GM23338 (cell line): ENCODE measurements at regions not wholly inside any gene's neighbourhood (a gene's known extent, or its start where the extent isn't known, plus 50 kb on each side); places are given as distances from the start of the nearest gene placed in this dataset.
A peak's percentile ranks its signal among the peaks of the same experiment; 100 is the strongest.

Experiments
- ATAC-seq: fragments of 200-7000 bp; cut with Tn5 transposase; 3 replicates; pipeline ENCODE4 v1.9.1; 2020
- DNase-seq: peaks from one replicate; pipeline ENCODE4 v3.0.0-alpha.2; 2015; ENCODE audit warnings: low spot score
- H2AFZ ChIP-seq: fragments of 200-600 bp; sonication (generic); 2 replicates; pipeline ENCODE4 v1.8.0; 2016; ENCODE audit warnings: antibody characterized with exemption, mild to moderate bottlenecking, moderate library complexity
- H3F3A ChIP-seq: fragments of 200-600 bp; sonication (generic); replicated peaks from 2 replicates; pipeline ENCODE4 v1.8.0; 2017; ENCODE audit warnings: antibody characterized with exemption, mixed run types, low read depth
- H3K27ac ChIP-seq: fragments of 200-600 bp; sonication (generic); 2 replicates; pipeline ENCODE4 v1.6.1; 2016; ENCODE audit warnings: low read depth
- H3K27me3 ChIP-seq: fragments of 200-600 bp; sonication (generic); 2 replicates; pipeline ENCODE4 v1.8.0; 2016; ENCODE audit warnings: mild to moderate bottlenecking, mixed run types, moderate library complexity; ENCODE audit not compliant: insufficient read depth
- H3K36me3 ChIP-seq: fragments of 200-600 bp; sonication (generic); 2 replicates; pipeline ENCODE4 v1.8.0; 2016; ENCODE audit warnings: mild to moderate bottlenecking; ENCODE audit not compliant: insufficient read depth
- H3K4me1 ChIP-seq: fragments of 200-600 bp; sonication (generic); 2 replicates; pipeline ENCODE4 v1.8.0; 2016; ENCODE audit warnings: mild to moderate bottlenecking, moderate library complexity; ENCODE audit not compliant: insufficient read depth
- H3K4me2 ChIP-seq: fragments of 200-600 bp; sonication (generic); 2 replicates; pipeline ENCODE4 v1.7.1; 2017; ENCODE audit warnings: mixed run types
- H3K4me3 ChIP-seq: fragments of 200-600 bp; sonication (generic); 2 replicates; pipeline ENCODE4 v1.6.1; 2016; ENCODE audit warnings: mixed run types
- H3K79me2 ChIP-seq: fragments of 200-600 bp; sonication (generic); replicated peaks from 2 replicates; pipeline ENCODE4 v1.8.0; 2017; ENCODE audit warnings: mild to moderate bottlenecking; ENCODE audit not compliant: insufficient read depth
- H3K9me2 ChIP-seq: fragments of 200-600 bp; sonication (generic); 2 replicates; pipeline ENCODE4 v1.8.0; 2017; ENCODE audit not compliant: insufficient read depth
- H4K20me1 ChIP-seq: fragments of 200-600 bp; sonication (generic); replicated peaks from 2 replicates; pipeline ENCODE4 v1.8.0; 2017; ENCODE audit warnings: mild to moderate bottlenecking; ENCODE audit not compliant: insufficient read depth
- H3K27ac Mint-ChIP-seq: 2 replicates; pipeline ENCODE4 v1.8.0; 2020; ENCODE audit warnings: inconsistent platforms, mild to moderate bottlenecking, moderate library complexity, mixed read lengths
- H3K27me3 Mint-ChIP-seq: 3 replicates; pipeline ENCODE4 v1.8.0; 2022; ENCODE audit warnings: low read depth, mild to moderate bottlenecking, moderate library complexity, mixed read lengths, inconsistent platforms; ENCODE audit not compliant: insufficient read depth, poor library complexity
- H3K36me3 Mint-ChIP-seq: 3 replicates; pipeline ENCODE4 v1.8.0; 2021; ENCODE audit warnings: low read depth, mild to moderate bottlenecking, inconsistent platforms, moderate library complexity, mixed read lengths
- H3K4me1 Mint-ChIP-seq: 3 replicates; pipeline ENCODE4 v1.8.0; 2020; ENCODE audit warnings: mild to moderate bottlenecking, inconsistent platforms, mixed read lengths
- H3K4me3 Mint-ChIP-seq: 3 replicates; pipeline ENCODE4 v1.8.0; 2021; ENCODE audit warnings: moderate library complexity, mild to moderate bottlenecking, inconsistent platforms, mixed read lengths
- H3K9me3 Mint-ChIP-seq: 3 replicates; pipeline ENCODE4 v1.8.0; 2020; ENCODE audit warnings: moderate library complexity, mild to moderate bottlenecking, inconsistent platforms, mixed read lengths
- CREB1 ChIP-seq: fragments of 250-450 bp; sonication (Bioruptor Pico); IDR thresholded peaks from 2 replicates; pipeline ENCODE4 v1.5.0; 2020; ENCODE audit warnings: low read depth, mild to moderate bottlenecking, moderate library complexity
- CTCF ChIP-seq, 2 experiments: fragments of 200-600 bp in 1 of 2; sonication (generic) in 1 of 2; conservative IDR thresholded peaks; 2 replicates each; pipeline versions ENCODE4 v1.5.1 to v1.6.1; 2016 to 2017; ENCODE audit warnings: antibody characterized with exemption in 2 of 2, low read depth in 2 of 2, mild to moderate bottlenecking in 2 of 2, moderate library complexity in 1 of 2
- ETS1 ChIP-seq: IDR thresholded peaks from 2 replicates; pipeline ENCODE4 v1.6.1; 2016; ENCODE audit warnings: antibody characterized with exemption
- EZH2 ChIP-seq: fragments of 200-600 bp; sonication (generic); IDR thresholded peaks from one replicate; pipeline ENCODE4 v1.8.0; 2017; ENCODE audit warnings: antibody characterized with exemption, mild to moderate bottlenecking, low read depth; ENCODE audit not compliant: unreplicated experiment
- EZH2phosphoT487 ChIP-seq: fragments of 200-600 bp; sonication (generic); IDR thresholded peaks from one replicate; pipeline ENCODE4 v1.8.1; 2018; ENCODE audit warnings: antibody characterized with exemption; ENCODE audit not compliant: unreplicated experiment
- JUNB ChIP-seq: IDR thresholded peaks from one replicate; pipeline ENCODE4 v1.6.1; 2016; ENCODE audit warnings: antibody characterized with exemption; ENCODE audit not compliant: unreplicated experiment
- NANOG ChIP-seq: IDR thresholded peaks from 2 replicates; pipeline ENCODE4 v1.6.1; 2016; ENCODE audit warnings: antibody characterized with exemption, borderline replicate concordance
- POLR2AphosphoS5 ChIP-seq: IDR thresholded peaks from 2 replicates; pipeline ENCODE4 v1.6.1; 2016; ENCODE audit warnings: antibody characterized with exemption, low read depth
- REST ChIP-seq: IDR thresholded peaks from one replicate; pipeline ENCODE4 v1.6.1; 2018; ENCODE audit warnings: antibody characterized with exemption; ENCODE audit not compliant: unreplicated experiment
- STAT1 ChIP-seq: IDR thresholded peaks from one replicate; pipeline ENCODE4 v1.6.1; 2016; ENCODE audit warnings: antibody characterized with exemption; ENCODE audit not compliant: unreplicated experiment
- ZNF114 ChIP-seq: fragments of 250-450 bp; sonication (Bioruptor Pico); IDR thresholded peaks from 2 replicates; pipeline ENCODE4 v1.5.0; 2020; ENCODE audit warnings: mild to moderate bottlenecking, moderate library complexity
- ZNF331 ChIP-seq: fragments of 250-450 bp; sonication (Bioruptor Pico); IDR thresholded peaks from 2 replicates; pipeline ENCODE4 v1.5.0; 2020; ENCODE audit warnings: low read depth, mild to moderate bottlenecking, moderate library complexity
- ZNF462 ChIP-seq: fragments of 250-450 bp; sonication (Bioruptor Pico); IDR thresholded peaks from 2 replicates; pipeline ENCODE4 v1.5.0; 2020; ENCODE audit warnings: mild to moderate bottlenecking, moderate library complexity

GRCh38 chr18:79588636-79589481 lies 90.7 kb upstream of the CTDP1 start:
- Histone ChIP-seq H4K20me1 (no peaks in the 10 kb centered on the region), H3F3A (no peaks in the 10 kb centered on the region), H3K4me2 (no peak overlapping the region), H3K36me3 (no peaks in the 10 kb centered on the region), H3K27me3 (no peaks in the 10 kb centered on the region), H3K27ac (no peak overlapping the region), H3K4me1 (peaks cover 6% of the 10 kb centered on the region; the same call in 1 of the 2 replicates), H3K79me2 (no peaks in the 10 kb centered on the region), H3K9me2 (no peaks in the 10 kb centered on the region), H3K4me3 (no peak overlapping the region), H2AFZ (peak overlapping the region; percentile 96)
- DNase-seq (peak; percentile 50), ATAC-seq (peak; percentile 66)
- Mint-ChIP-seq H3K36me3 (no peaks in the 10 kb centered on the region), H3K9me3 (peaks cover 2% of the 10 kb centered on the region; the same call in 2 of the 3 replicates), H3K4me3 (no peak overlapping the region), H3K27me3 (peaks cover 9% of the 10 kb centered on the region), H3K27ac (no peak overlapping the region), H3K4me1 (peaks cover 17% of the 10 kb centered on the region)
- no peak for TF ChIP-seq REST
- no peak for TF ChIP-seq EZH2
- no peak for TF ChIP-seq JUNB
- TF ChIP-seq EZH2phosphoT487: no peak
- TF ChIP-seq CREB1: no peak
- no peak for TF ChIP-seq CTCF (conservative IDR thresholded peaks at IDR 0.05; ENCODE audit: low read depth in 2 of 2)
- TF ChIP-seq NANOG: no peak
- no peak for TF ChIP-seq POLR2AphosphoS5
- no peak for TF ChIP-seq ZNF462
- no peak for TF ChIP-seq ETS1
- no peak for TF ChIP-seq ZNF114 (CRISPR knock-in tag)
- no peak for TF ChIP-seq STAT1
- TF ChIP-seq ZNF331 (CRISPR knock-in tag): no peak
